Fibroblast of lung (primary cell): ENCODE measurements at regions not wholly inside any gene's neighbourhood (a gene's known extent, or its start where the extent isn't known, plus 50 kb on each side); places are given as distances from the start of the nearest gene placed in this dataset.

Experiments used
- DNase-seq, 2 donors: peaks; one replicate each; pipeline versions ENCODE4 v3.0.0 to v3.0.0-alpha.2; 2010; ENCODE audit warnings: low read depth in 2 of 2
- H2AFZ ChIP-seq: 2 replicates; pipeline ENCODE4 v1.5.1; 2012; ENCODE audit warnings: low read length, control low read depth, inconsistent platforms
- H3K27ac ChIP-seq: 2 replicates; pipeline ENCODE4 v1.5.1; 2011; ENCODE audit warnings: low read length, control low read depth; ENCODE audit not compliant: insufficient read depth
- H3K27me3 ChIP-seq: 2 replicates; pipeline ENCODE4 v1.5.1; 2011; ENCODE audit warnings: mild to moderate bottlenecking, low read length; ENCODE audit not compliant: control insufficient read depth, insufficient read depth
- H3K36me3 ChIP-seq: 2 replicates; pipeline ENCODE4 v1.5.1; 2011; ENCODE audit warnings: low read length; ENCODE audit not compliant: control insufficient read depth, insufficient read depth
- H3K4me1 ChIP-seq: 2 replicates; pipeline ENCODE4 v1.5.1; 2011; ENCODE audit warnings: low read length; ENCODE audit not compliant: control insufficient read depth, insufficient read depth; ENCODE audit errors: extremely low read depth
- H3K4me2 ChIP-seq: 2 replicates; pipeline ENCODE4 v1.5.1; 2011; ENCODE audit warnings: low read length, control low read depth; ENCODE audit not compliant: insufficient read depth; ENCODE audit errors: extremely low read depth
- H3K4me3 ChIP-seq, 4 experiments: fragments of 200-600 bp in 1 of 4; sonication (generic) in 1 of 4; replicated peaks in 1 of 4; 2 replicates each; pipeline ENCODE4 v1.5.1; 2011 to 2016; ENCODE audit warnings: low read length in 4 of 4, low read depth in 3 of 4, mild to moderate bottlenecking in 3 of 4, control low read depth in 2 of 4, inconsistent platforms in 1 of 4, mixed read lengths in 1 of 4; ENCODE audit not compliant: insufficient read depth in 1 of 4; ENCODE audit errors: control extremely low read depth in 1 of 4
- H3K79me2 ChIP-seq: 2 replicates; pipeline ENCODE4 v1.5.1; 2012; ENCODE audit warnings: mild to moderate bottlenecking, low read length, inconsistent platforms; ENCODE audit not compliant: control insufficient read depth, insufficient read depth
- H3K9ac ChIP-seq: 2 replicates; pipeline ENCODE4 v1.5.1; 2011; ENCODE audit warnings: mild to moderate bottlenecking, low read length, control low read depth; ENCODE audit not compliant: insufficient read depth
- H3K9me3 ChIP-seq: 2 replicates; pipeline ENCODE4 v1.5.1; 2012; ENCODE audit warnings: low read depth, low read length; ENCODE audit not compliant: control insufficient read depth, insufficient read depth
- H4K20me1 ChIP-seq: 2 replicates; pipeline ENCODE4 v1.5.1; 2011; ENCODE audit warnings: low read length; ENCODE audit not compliant: control insufficient read depth, insufficient read depth; ENCODE audit errors: extremely low read depth
- EZH2 ChIP-seq: IDR thresholded peaks from 2 replicates; pipeline ENCODE4 v1.5.1; 2012; ENCODE audit warnings: low read length, control low read depth, mild to moderate bottlenecking; ENCODE audit errors: missing control alignments
- TF ChIP-seq, protein P1 (sequence below), 2 donors: IDR thresholded peaks in 1 of 2; conservative IDR thresholded peaks in 1 of 2; 1 replicate in 1 of 2; 2 replicates in 1 of 2; pipeline ENCODE4 v1.5.1; 2011 to 2012; ENCODE audit warnings: low read length in 2 of 2, control low read depth in 1 of 2, inconsistent platforms in 1 of 2, low read depth in 1 of 2, mild to moderate bottlenecking in 1 of 2

DNA sequence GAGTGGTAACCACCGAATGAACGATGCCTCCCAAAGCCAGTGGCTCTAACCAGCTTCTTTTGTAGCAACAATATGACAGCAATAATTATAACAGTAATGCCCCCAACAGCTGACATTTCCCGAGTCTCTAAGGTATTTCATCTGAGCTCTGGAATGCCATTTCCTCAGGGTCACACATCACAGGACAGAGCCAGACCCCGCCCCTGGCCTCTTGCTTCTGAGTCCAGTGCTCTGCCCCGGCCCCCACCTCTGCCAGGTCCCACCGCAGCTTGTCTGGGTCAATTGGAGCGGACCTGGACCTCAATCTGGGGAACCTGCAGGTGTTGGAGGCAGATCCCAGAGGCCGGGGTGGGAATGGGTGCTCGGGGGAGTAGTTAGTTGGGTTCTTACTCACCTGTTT, 63.8 kb downstream of the IGLL1 start:
- TF ChIP-seq, protein P1, sequence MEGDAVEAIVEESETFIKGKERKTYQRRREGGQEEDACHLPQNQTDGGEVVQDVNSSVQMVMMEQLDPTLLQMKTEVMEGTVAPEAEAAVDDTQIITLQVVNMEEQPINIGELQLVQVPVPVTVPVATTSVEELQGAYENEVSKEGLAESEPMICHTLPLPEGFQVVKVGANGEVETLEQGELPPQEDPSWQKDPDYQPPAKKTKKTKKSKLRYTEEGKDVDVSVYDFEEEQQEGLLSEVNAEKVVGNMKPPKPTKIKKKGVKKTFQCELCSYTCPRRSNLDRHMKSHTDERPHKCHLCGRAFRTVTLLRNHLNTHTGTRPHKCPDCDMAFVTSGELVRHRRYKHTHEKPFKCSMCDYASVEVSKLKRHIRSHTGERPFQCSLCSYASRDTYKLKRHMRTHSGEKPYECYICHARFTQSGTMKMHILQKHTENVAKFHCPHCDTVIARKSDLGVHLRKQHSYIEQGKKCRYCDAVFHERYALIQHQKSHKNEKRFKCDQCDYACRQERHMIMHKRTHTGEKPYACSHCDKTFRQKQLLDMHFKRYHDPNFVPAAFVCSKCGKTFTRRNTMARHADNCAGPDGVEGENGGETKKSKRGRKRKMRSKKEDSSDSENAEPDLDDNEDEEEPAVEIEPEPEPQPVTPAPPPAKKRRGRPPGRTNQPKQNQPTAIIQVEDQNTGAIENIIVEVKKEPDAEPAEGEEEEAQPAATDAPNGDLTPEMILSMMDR (conservative IDR thresholded peaks at IDR 0.05 in 1 of 2, IDR thresholded peaks at IDR 0.05 in 1 of 2; ENCODE audit: low read depth in 1 of 2, low read length in 2 of 2) = no peak
- TF ChIP-seq EZH2 = no peak
- Histone ChIP-seq H3K4me3 (no peak overlapping the region), H3K27ac (no peak overlapping the region), H3K27me3 (no peaks in the 10 kb centered on the region), H3K36me3 (no peaks in the 10 kb centered on the region), H2AFZ (no peak overlapping the region), H3K9me3 (no peaks in the 10 kb centered on the region), H3K4me1 (peaks cover 5% of the 10 kb centered on the region), H4K20me1 (no peaks in the 10 kb centered on the region), H3K79me2 (no peaks in the 10 kb centered on the region), H3K4me2 (no peak overlapping the region), H3K9ac (no peak overlapping the region)
- DNase-seq = no peak

DNA sequence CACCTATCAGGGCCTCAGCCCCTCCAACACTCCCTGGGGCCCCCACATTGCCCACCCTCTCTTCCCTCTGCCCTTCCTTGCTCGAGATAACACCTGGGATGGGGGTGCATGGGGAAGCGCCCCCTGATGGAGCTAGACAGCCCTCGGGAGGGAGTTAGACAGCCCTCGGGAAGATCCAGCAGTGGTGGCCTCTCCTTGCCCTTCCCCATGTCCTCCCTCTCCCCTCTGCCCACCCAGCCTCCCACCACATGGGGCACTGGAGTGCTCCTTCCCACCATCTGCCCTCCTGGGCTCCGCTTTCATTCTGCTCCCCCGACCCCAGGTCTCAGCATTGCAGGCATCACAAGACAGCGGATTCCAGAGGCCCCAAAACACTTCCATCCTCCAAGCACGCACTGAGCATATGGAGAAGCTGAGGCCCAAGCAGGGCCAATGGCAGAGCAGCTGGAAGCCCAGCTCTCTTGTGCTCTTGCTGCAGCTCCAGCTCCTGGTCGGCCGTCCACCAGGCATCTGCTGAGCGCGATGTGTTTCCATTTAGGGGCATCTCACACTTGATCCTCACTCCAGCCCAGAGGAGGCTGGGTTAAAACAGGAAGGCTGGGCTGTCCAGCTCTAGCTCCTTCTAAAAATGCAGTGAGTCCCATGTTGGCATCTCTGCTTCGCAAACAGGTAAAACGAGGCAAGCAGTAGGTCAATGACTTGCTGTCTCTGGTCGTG, 65.6 kb downstream of the IGLL1 start:
- no peak for TF ChIP-seq EZH2
- TF ChIP-seq, protein P1 (conservative IDR thresholded peaks at IDR 0.05 in 1 of 2, IDR thresholded peaks at IDR 0.05 in 1 of 2; ENCODE audit: low read depth in 1 of 2, low read length in 2 of 2) = no peak
- no peak overlapping the region for H3K9ac ChIP-seq
- H3K36me3 ChIP-seq = no peaks in the 10 kb centered on the region
- H3K4me1 ChIP-seq = no peaks in the 10 kb centered on the region
- no peak overlapping the region for H2AFZ ChIP-seq
- no peak overlapping the region for H3K27ac ChIP-seq
- DNase-seq = no peak
- no peaks in the 10 kb centered on the region for H4K20me1 ChIP-seq
- H3K4me3 ChIP-seq = no peak overlapping the region
- no peaks in the 10 kb centered on the region for H3K9me3 ChIP-seq
- no peak overlapping the region for H3K4me2 ChIP-seq
- H3K27me3 ChIP-seq = no peaks in the 10 kb centered on the region
- H3K79me2 ChIP-seq = no peaks in the 10 kb centered on the region

DNA sequence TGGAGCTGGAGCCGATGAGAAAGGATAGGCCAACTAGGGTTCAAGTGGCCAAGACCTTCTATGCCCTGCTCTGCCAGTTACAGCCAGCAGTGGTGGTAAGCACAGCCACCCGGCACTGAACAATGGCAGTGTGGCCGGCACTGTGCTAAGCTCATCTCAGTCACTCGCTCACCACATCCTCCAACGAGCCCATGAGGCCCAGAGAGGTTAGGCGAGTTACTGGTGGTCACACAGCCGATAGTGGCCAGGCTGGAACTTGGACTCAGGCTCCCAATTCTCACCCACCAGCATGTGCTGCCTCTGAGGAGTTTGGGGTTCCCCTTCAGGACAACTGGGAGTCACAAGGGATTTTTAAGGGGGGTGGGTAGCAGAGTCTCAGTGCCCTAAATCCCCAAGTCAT, 66.4 kb downstream of the IGLL1 start:
- no peak overlapping the region for H3K4me2 ChIP-seq
- no peaks in the 10 kb centered on the region for H4K20me1 ChIP-seq
- no peak for DNase-seq
- H3K9ac ChIP-seq = no peak overlapping the region
- no peak overlapping the region for H2AFZ ChIP-seq
- no peak overlapping the region for H3K4me3 ChIP-seq
- no peaks in the 10 kb centered on the region for H3K36me3 ChIP-seq
- H3K9me3 ChIP-seq = no peaks in the 10 kb centered on the region
- no peaks in the 10 kb centered on the region for H3K4me1 ChIP-seq
- no peak overlapping the region for H3K27ac ChIP-seq
- H3K79me2 ChIP-seq = no peaks in the 10 kb centered on the region
- H3K27me3 ChIP-seq = no peaks in the 10 kb centered on the region
- TF ChIP-seq EZH2 = no peak
- TF ChIP-seq, protein P1 (conservative IDR thresholded peaks at IDR 0.05 in 1 of 2, IDR thresholded peaks at IDR 0.05 in 1 of 2; ENCODE audit: low read depth in 1 of 2, low read length in 2 of 2) = no peak
